H1 (cell line): ENCODE measurements at regions not wholly inside any gene's neighbourhood (a gene's known extent, or its start where the extent isn't known, plus 50 kb on each side); places are given as distances from the start of the nearest gene placed in this dataset.

Experiments used
- CHD1 ChIP-seq: IDR thresholded peaks from 2 replicates; pipeline ENCODE4 v1.6.1; 2012; ENCODE audit warnings: low read depth, low read length, improper control_type of control experiment
- JUN ChIP-seq: IDR thresholded peaks from 2 replicates; pipeline ENCODE4 v1.6.1; 2011; ENCODE audit warnings: low read depth, mild to moderate bottlenecking, improper control_type of control experiment, low read length
- KDM1A ChIP-seq: fragments of 200-600, 300-600 bp; sonication (generic); IDR thresholded peaks from 2 replicates; pipeline ENCODE4 v1.7.1; 2016; ENCODE audit warnings: mild to moderate bottlenecking, low read length, borderline replicate concordance
- POLR2AphosphoS5 ChIP-seq: IDR thresholded peaks from 2 replicates; pipeline ENCODE4 v1.6.1; 2011; ENCODE audit warnings: low read depth, low read length
- RFX5 ChIP-seq: IDR thresholded peaks from 2 replicates; pipeline ENCODE4 v1.6.1; 2011; ENCODE audit warnings: low read depth, low read length, improper control_type of control experiment, borderline replicate concordance
- SRF ChIP-seq: IDR thresholded peaks from 2 replicates; pipeline ENCODE4 v1.6.1; 2011; ENCODE audit warnings: mild to moderate bottlenecking, low read depth, low read length, moderate library complexity
- TBP ChIP-seq: IDR thresholded peaks from 2 replicates; pipeline ENCODE4 v1.6.1; 2011; ENCODE audit warnings: low read depth, low read length, improper control_type of control experiment
- YY1 ChIP-seq: IDR thresholded peaks from 2 replicates; pipeline ENCODE4 v1.6.1; 2011; ENCODE audit warnings: low read depth, mild to moderate bottlenecking, low read length
- TF ChIP-seq, protein P1 (sequence below), 3 experiments: IDR thresholded peaks; 1 replicate in 2 of 3; 2 replicates in 1 of 3; pipeline versions ENCODE4 v1.5.1 to v1.6.1; 2011; ENCODE audit warnings: low read length in 3 of 3, mild to moderate bottlenecking in 3 of 3, inconsistent platforms in 2 of 3, low read depth in 1 of 3, moderate library complexity in 1 of 3; ENCODE audit not compliant: insufficient read depth in 1 of 3; ENCODE audit errors: control extremely low read depth in 1 of 3
- TF ChIP-seq, protein P2 (sequence below): IDR thresholded peaks from 2 replicates; pipeline ENCODE4 v1.6.1; 2011; ENCODE audit warnings: low read depth, mild to moderate bottlenecking, low read length; ENCODE audit not compliant: insufficient read depth

DNA sequence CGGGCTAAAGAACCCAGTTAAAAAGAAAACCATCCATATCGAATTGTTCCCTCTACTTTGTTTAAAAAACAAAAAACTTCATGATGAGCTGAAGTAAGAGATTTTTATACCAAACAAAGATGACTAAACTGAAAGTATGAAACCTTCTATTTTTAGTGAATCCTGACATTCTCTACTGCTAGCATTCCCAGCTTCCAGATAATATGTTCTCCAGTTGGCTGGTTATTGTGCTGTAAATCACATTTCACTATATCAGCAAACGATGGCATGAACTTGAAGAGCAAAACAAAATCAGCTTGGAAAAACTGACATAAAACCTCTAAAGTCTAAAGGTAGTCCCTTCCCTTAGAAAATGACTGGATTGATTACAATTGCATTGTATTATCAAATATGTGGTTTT lies 68.1 kb upstream of the APP start:
- TF ChIP-seq, protein P1, sequence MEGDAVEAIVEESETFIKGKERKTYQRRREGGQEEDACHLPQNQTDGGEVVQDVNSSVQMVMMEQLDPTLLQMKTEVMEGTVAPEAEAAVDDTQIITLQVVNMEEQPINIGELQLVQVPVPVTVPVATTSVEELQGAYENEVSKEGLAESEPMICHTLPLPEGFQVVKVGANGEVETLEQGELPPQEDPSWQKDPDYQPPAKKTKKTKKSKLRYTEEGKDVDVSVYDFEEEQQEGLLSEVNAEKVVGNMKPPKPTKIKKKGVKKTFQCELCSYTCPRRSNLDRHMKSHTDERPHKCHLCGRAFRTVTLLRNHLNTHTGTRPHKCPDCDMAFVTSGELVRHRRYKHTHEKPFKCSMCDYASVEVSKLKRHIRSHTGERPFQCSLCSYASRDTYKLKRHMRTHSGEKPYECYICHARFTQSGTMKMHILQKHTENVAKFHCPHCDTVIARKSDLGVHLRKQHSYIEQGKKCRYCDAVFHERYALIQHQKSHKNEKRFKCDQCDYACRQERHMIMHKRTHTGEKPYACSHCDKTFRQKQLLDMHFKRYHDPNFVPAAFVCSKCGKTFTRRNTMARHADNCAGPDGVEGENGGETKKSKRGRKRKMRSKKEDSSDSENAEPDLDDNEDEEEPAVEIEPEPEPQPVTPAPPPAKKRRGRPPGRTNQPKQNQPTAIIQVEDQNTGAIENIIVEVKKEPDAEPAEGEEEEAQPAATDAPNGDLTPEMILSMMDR (IDR thresholded peaks at IDR 0.05; ENCODE audit: control extremely low read depth in 1 of 3, insufficient read depth in 1 of 3, low read depth in 1 of 3, low read length in 3 of 3), result no peak
- no peak for TF ChIP-seq SRF
- TF ChIP-seq POLR2AphosphoS5, result no peak
- TF ChIP-seq KDM1A, result no peak
- no peak for TF ChIP-seq RFX5
- no peak for TF ChIP-seq CHD1
- TF ChIP-seq JUN, result no peak
- TF ChIP-seq, protein P2, sequence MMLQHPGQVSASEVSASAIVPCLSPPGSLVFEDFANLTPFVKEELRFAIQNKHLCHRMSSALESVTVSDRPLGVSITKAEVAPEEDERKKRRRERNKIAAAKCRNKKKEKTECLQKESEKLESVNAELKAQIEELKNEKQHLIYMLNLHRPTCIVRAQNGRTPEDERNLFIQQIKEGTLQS, result no peak
- TF ChIP-seq YY1, result no peak
- no peak for TF ChIP-seq TBP
